ENCODE measurements at regions not wholly inside any gene's neighbourhood (a gene's known extent, or its start where the extent isn't known, plus 50 kb on each side); places are given as distances from the start of the nearest gene placed in this dataset.
"Not testable (repeated sequence)": the region's sequence is repeated elsewhere in the genome, so short reads cannot be mapped to it uniquely, and the experiment has no call there.

- ATAC-seq (no peak), DNase-seq (no peak)
- Mint-ChIP-seq H3K9me3 (no peaks in the 10 kb centered on the region), H3K4me3 (no peak overlapping the region), H3K36me3 (ENCODE audit: insufficient read depth) (no peaks in the 10 kb centered on the region), H3K27me3 (ENCODE audit: low read depth) (no peaks in the 10 kb centered on the region), H3K4me1 (ENCODE audit: low read depth) (no peaks in the 10 kb centered on the region)
Observed at GRCh38 chr6:95741045-95741444, 163.7 kb downstream of the MANEA start.

GRCh38 chr6:95742767-95743289, 165.5 kb downstream of the MANEA start:
- no peak for ATAC-seq
- no peaks in the 10 kb centered on the region for H3K4me1 Mint-ChIP-seq (ENCODE audit: low read depth)

GRCh38 chr6:95743591-95743990, 166.3 kb downstream of the MANEA start:
- no peak for ATAC-seq
- no peaks in the 10 kb centered on the region for H3K9me3 Mint-ChIP-seq
- no peaks in the 10 kb centered on the region for H3K36me3 Mint-ChIP-seq (ENCODE audit: insufficient read depth)
- DNase-seq: no peak
- H3K4me3 Mint-ChIP-seq: no peak overlapping the region
- H3K27me3 Mint-ChIP-seq (ENCODE audit: low read depth): no peaks in the 10 kb centered on the region
- H3K4me1 Mint-ChIP-seq (ENCODE audit: low read depth): no peaks in the 10 kb centered on the region

More at GRCh38 chr6:95742767-95743289, 165.5 kb downstream of the MANEA start:
- Mint-ChIP-seq H3K36me3 (ENCODE audit: insufficient read depth) (no peaks in the 10 kb centered on the region), H3K27me3 (ENCODE audit: low read depth) (no peaks in the 10 kb centered on the region), H3K4me3 (no peak overlapping the region), H3K9me3 (no peaks in the 10 kb centered on the region)
- no peak for DNase-seq

GRCh38 chr6:95758236-95759069, 181.1 kb downstream of the MANEA start:
- not testable (repeated sequence) for H3K4me1 Mint-ChIP-seq (ENCODE audit: low read depth); H3K27me3 Mint-ChIP-seq (ENCODE audit: low read depth); ATAC-seq; H3K9me3 Mint-ChIP-seq; H3K36me3 Mint-ChIP-seq (ENCODE audit: insufficient read depth); DNase-seq; H3K4me3 Mint-ChIP-seq

- Mint-ChIP-seq H3K27me3 (ENCODE audit: low read depth) (no peaks in the 10 kb centered on the region), H3K4me1 (ENCODE audit: low read depth) (no peaks in the 10 kb centered on the region), H3K4me3 (no peak overlapping the region), H3K9me3 (no peaks in the 10 kb centered on the region), H3K36me3 (ENCODE audit: insufficient read depth) (no peaks in the 10 kb centered on the region)
- ATAC-seq: no peak
- DNase-seq: no peak
Observed at GRCh38 chr6:95767897-95768463, 190.6 kb downstream of the MANEA start.

- H3K4me3 Mint-ChIP-seq: no peak overlapping the region
- ATAC-seq (no peak), DNase-seq (no peak)
- no peaks in the 10 kb centered on the region for H3K27me3 Mint-ChIP-seq (ENCODE audit: low read depth)
- no peaks in the 10 kb centered on the region for H3K36me3 Mint-ChIP-seq (ENCODE audit: insufficient read depth)
- peaks cover 4% of the 10 kb centered on the region for H3K9me3 Mint-ChIP-seq
- H3K4me1 Mint-ChIP-seq (ENCODE audit: low read depth): no peaks in the 10 kb centered on the region
Observed at GRCh38 chr6:95768539-95768938, 191.2 kb downstream of the MANEA start.

- ATAC-seq (no peak), DNase-seq (no peak)
- Mint-ChIP-seq H3K27me3 (ENCODE audit: low read depth) (no peaks in the 10 kb centered on the region), H3K9me3 (peaks cover 4% of the 10 kb centered on the region), H3K4me3 (no peak overlapping the region), H3K36me3 (ENCODE audit: insufficient read depth) (no peaks in the 10 kb centered on the region), H3K4me1 (ENCODE audit: low read depth) (no peaks in the 10 kb centered on the region)
Observed at GRCh38 chr6:95777338-95777737, 200.0 kb downstream of the MANEA start.

- no peaks in the 10 kb centered on the region for H3K9me3 Mint-ChIP-seq
- no peak for DNase-seq
- no peak overlapping the region for H3K4me3 Mint-ChIP-seq
- no peaks in the 10 kb centered on the region for H3K27me3 Mint-ChIP-seq (ENCODE audit: low read depth)
- H3K4me1 Mint-ChIP-seq (ENCODE audit: low read depth): no peaks in the 10 kb centered on the region
- H3K36me3 Mint-ChIP-seq (ENCODE audit: insufficient read depth): no peaks in the 10 kb centered on the region
- ATAC-seq: no peak
Observed at GRCh38 chr6:95780037-95780436, 202.7 kb downstream of the MANEA start.

- no peaks in the 10 kb centered on the region for H3K36me3 Mint-ChIP-seq (ENCODE audit: insufficient read depth)
- H3K4me3 Mint-ChIP-seq: no peak overlapping the region
- no peak for DNase-seq
- H3K9me3 Mint-ChIP-seq: no peaks in the 10 kb centered on the region
- no peaks in the 10 kb centered on the region for H3K27me3 Mint-ChIP-seq (ENCODE audit: low read depth)
- H3K4me1 Mint-ChIP-seq (ENCODE audit: low read depth): no peaks in the 10 kb centered on the region
- no peak for ATAC-seq
Observed at GRCh38 chr6:95784019-95784418, 206.7 kb downstream of the MANEA start.

GRCh38 chr6:95784869-95785268, 207.5 kb downstream of the MANEA start:
- Mint-ChIP-seq H3K4me1 (ENCODE audit: low read depth) (no peaks in the 10 kb centered on the region), H3K9me3 (no peaks in the 10 kb centered on the region), H3K27me3 (ENCODE audit: low read depth) (no peaks in the 10 kb centered on the region), H3K36me3 (ENCODE audit: insufficient read depth) (no peaks in the 10 kb centered on the region), H3K4me3 (no peak overlapping the region)
- ATAC-seq (no peak), DNase-seq (no peak)

- H3K36me3 Mint-ChIP-seq (ENCODE audit: insufficient read depth): no peaks in the 10 kb centered on the region
- ATAC-seq (no peak), DNase-seq (no peak)
- H3K27me3 Mint-ChIP-seq (ENCODE audit: low read depth): peaks cover 2% of the 10 kb centered on the region
- H3K4me3 Mint-ChIP-seq: no peak overlapping the region
- no peaks in the 10 kb centered on the region for H3K4me1 Mint-ChIP-seq (ENCODE audit: low read depth)
- H3K9me3 Mint-ChIP-seq: no peaks in the 10 kb centered on the region
Observed at GRCh38 chr6:95785785-95786184, 208.4 kb downstream of the MANEA start.

GRCh38 chr6:95786802-95787201, 209.5 kb downstream of the MANEA start:
- H3K4me1 Mint-ChIP-seq (ENCODE audit: low read depth): no peaks in the 10 kb centered on the region
- no peaks in the 10 kb centered on the region for H3K36me3 Mint-ChIP-seq (ENCODE audit: insufficient read depth)
- no peaks in the 10 kb centered on the region for H3K9me3 Mint-ChIP-seq
- DNase-seq: no peak
- H3K27me3 Mint-ChIP-seq (ENCODE audit: low read depth): peaks cover 2% of the 10 kb centered on the region
- no peak for ATAC-seq
- no peak overlapping the region for H3K4me3 Mint-ChIP-seq

- peaks cover 5% of the 10 kb centered on the region for H3K9me3 Mint-ChIP-seq
- no peak for DNase-seq
- H3K4me1 Mint-ChIP-seq (ENCODE audit: low read depth): no peaks in the 10 kb centered on the region
- H3K36me3 Mint-ChIP-seq (ENCODE audit: insufficient read depth): no peaks in the 10 kb centered on the region
- ATAC-seq: no peak
- no peak overlapping the region for H3K4me3 Mint-ChIP-seq
- peaks cover 2% of the 10 kb centered on the region for H3K27me3 Mint-ChIP-seq (ENCODE audit: low read depth)
Observed at GRCh38 chr6:95790787-95791186, 213.5 kb downstream of the MANEA start.

GRCh38 chr6:95794749-95795148, 217.4 kb downstream of the MANEA start:
- DNase-seq (no peak), ATAC-seq (no peak)
- Mint-ChIP-seq H3K36me3 (ENCODE audit: insufficient read depth) (no peaks in the 10 kb centered on the region), H3K4me1 (ENCODE audit: low read depth) (no peaks in the 10 kb centered on the region), H3K4me3 (no peak overlapping the region), H3K27me3 (ENCODE audit: low read depth) (peaks cover 2% of the 10 kb centered on the region), H3K9me3 (peaks cover 5% of the 10 kb centered on the region)

- H3K4me1 Mint-ChIP-seq (ENCODE audit: low read depth): no peaks in the 10 kb centered on the region
- H3K27me3 Mint-ChIP-seq (ENCODE audit: low read depth): no peaks in the 10 kb centered on the region
- DNase-seq (no peak), ATAC-seq (no peak)
- H3K36me3 Mint-ChIP-seq (ENCODE audit: insufficient read depth): no peaks in the 10 kb centered on the region
- H3K4me3 Mint-ChIP-seq: no peak overlapping the region
- peaks cover 5% of the 10 kb centered on the region for H3K9me3 Mint-ChIP-seq
Observed at GRCh38 chr6:95795927-95796326, 218.6 kb downstream of the MANEA start.

Data from activated T-cell treated with anti-CD3 and anti-CD28 coated beads, Interleukin-2, amount 50 U/mL, for 4 hours (primary cell).